ENCODE measurements at regions not wholly inside any gene's neighbourhood (a gene's known extent, or its start where the extent isn't known, plus 50 kb on each side); places are given as distances from the start of the nearest gene placed in this dataset.

- Histone ChIP-seq H3K9me3 (ENCODE audit: control insufficient read depth in 1 of 2, insufficient read depth in 1 of 2, low read depth in 1 of 2, low read length in 2 of 2) (no peaks in the 10 kb centered on the region), H3K36me3 (ENCODE audit: control insufficient read depth in 1 of 2, insufficient read depth in 2 of 2, low read length in 2 of 2) (no peaks in the 10 kb centered on the region), H3K79me2 (ENCODE audit: insufficient read depth, low read length) (no peaks in the 10 kb centered on the region), H2AFZ (ENCODE audit: low read depth, low read length, poor library complexity, severe bottlenecking) (no peak overlapping the region), H3K27me3 (ENCODE audit: insufficient read depth, low read length) (peaks cover 97% of the 10 kb centered on the region), H3K4me3 (replicated peaks in 1 of 2; ENCODE audit: low read depth in 1 of 2, low read length in 2 of 2) (no peak overlapping the region), H3K9me2 (ENCODE audit: insufficient read depth) (no peaks in the 10 kb centered on the region), H3K4me2 (ENCODE audit: low read length) (no peak overlapping the region), H3K27ac (ENCODE audit: low read depth, low read length) (no peak overlapping the region), H3K4me1 (ENCODE audit: control insufficient read depth in 1 of 2, insufficient read depth in 2 of 2, low read length in 2 of 2) (no peaks in the 10 kb centered on the region), H3K9ac (ENCODE audit: low read length) (no peak overlapping the region), H4K20me1 (ENCODE audit: insufficient read depth) (no peaks in the 10 kb centered on the region)
- TF ChIP-seq FOSL1 (IDR thresholded peaks at IDR 0.05; ENCODE audit: low read depth), result no peak
- TF ChIP-seq EZH2phosphoT487 (IDR thresholded peaks at IDR 0.05; ENCODE audit: borderline replicate concordance), result no peak
- no peak for TF ChIP-seq SP1 (IDR thresholded peaks at IDR 0.05; ENCODE audit: low read depth)
- no peak for TF ChIP-seq EZH2 (IDR thresholded peaks at IDR 0.05)
- RAD21 ChIA-PET (ENCODE audit: low non-redundant PET in 1 of 2, low total read pairs in 2 of 2, uncharacterized antibody in 2 of 2, unreplicated experiment in 2 of 2), result no interaction called here
- CTCF ChIA-PET, result no interaction called here
- DNase-seq (ENCODE audit: low read depth, low spot score) (no peak), ATAC-seq (no peak)
- no TSS peak for BruUV-seq (replicated peaks)
- intact Hi-C loops (cut with micrococcal nuclease), result no loop called here
- POLR2A ChIA-PET, result no interaction called here
Observed at GRCh38 chr14:22481546-22481945, 107.5 kb downstream of the DAD1 start.

- Histone ChIP-seq H3K9me2 (ENCODE audit: insufficient read depth) (no peaks in the 10 kb centered on the region), H3K4me3 (replicated peaks in 1 of 2; ENCODE audit: low read depth in 1 of 2, low read length in 2 of 2) (no peak overlapping the region), H3K27ac (ENCODE audit: low read depth, low read length) (no peak overlapping the region), H3K4me2 (ENCODE audit: low read length) (no peak overlapping the region), H3K36me3 (ENCODE audit: control insufficient read depth in 1 of 2, insufficient read depth in 2 of 2, low read length in 2 of 2) (no peaks in the 10 kb centered on the region), H3K27me3 (ENCODE audit: insufficient read depth, low read length) (peaks cover 96% of the 10 kb centered on the region), H3K9me3 (ENCODE audit: control insufficient read depth in 1 of 2, insufficient read depth in 1 of 2, low read depth in 1 of 2, low read length in 2 of 2) (no peaks in the 10 kb centered on the region), H2AFZ (ENCODE audit: low read depth, low read length, poor library complexity, severe bottlenecking) (no peak overlapping the region), H3K4me1 (ENCODE audit: control insufficient read depth in 1 of 2, insufficient read depth in 2 of 2, low read length in 2 of 2) (no peaks in the 10 kb centered on the region), H4K20me1 (ENCODE audit: insufficient read depth) (no peaks in the 10 kb centered on the region), H3K9ac (ENCODE audit: low read length) (no peak overlapping the region), H3K79me2 (ENCODE audit: insufficient read depth, low read length) (no peaks in the 10 kb centered on the region)
- ATAC-seq (no peak), DNase-seq (ENCODE audit: low read depth, low spot score) (no peak)
- ChIA-PET POLR2A (no interaction called here), CTCF (interaction anchor here (1.7 kb wide), 1 partner anchor 9 kb away, joined by 7 read pairs; no protein-coding TSS in a partner anchor), RAD21 (ENCODE audit: low non-redundant PET in 1 of 2, low total read pairs in 2 of 2, uncharacterized antibody in 2 of 2, unreplicated experiment in 2 of 2) (no interaction called here)
- no peak for TF ChIP-seq JUND (IDR thresholded peaks at IDR 0.05)
- no peak for TF ChIP-seq ELF1 (IDR thresholded peaks at IDR 0.05; ENCODE audit: borderline replicate concordance, low read depth)
- no peak for TF ChIP-seq CBX3 (IDR thresholded peaks at IDR 0.05; ENCODE audit: low read depth)
- no peak for TF ChIP-seq SP1 (IDR thresholded peaks at IDR 0.05; ENCODE audit: low read depth)
- no peak for TF ChIP-seq RAD21 (IDR thresholded peaks at IDR 0.05; ENCODE audit: low read depth)
- no peak for TF ChIP-seq REST (IDR thresholded peaks at IDR 0.05; ENCODE audit: low read depth)
- no peak for TF ChIP-seq YY1 (IDR thresholded peaks at IDR 0.05; ENCODE audit: extremely low read depth, insufficient replicate concordance, low read depth, low read length)
- TF ChIP-seq ATF3 (IDR thresholded peaks at IDR 0.05), result no peak
- TF ChIP-seq ZNF274 (IDR thresholded peaks at IDR 0.05; ENCODE audit: low read depth, low read length), result no peak
- no peak for TF ChIP-seq SIN3A (IDR thresholded peaks at IDR 0.05; ENCODE audit: low read depth)
- intact Hi-C loops (cut with micrococcal nuclease), result no loop called here
- no TSS peak for BruUV-seq (replicated peaks)
Observed at GRCh38 chr14:22479776-22480464, 109.1 kb downstream of the DAD1 start.
